H9 (cell line): ENCODE measurements at regions not wholly inside any gene's neighbourhood (a gene's known extent, or its start where the extent isn't known, plus 50 kb on each side); places are given as distances from the start of the nearest gene placed in this dataset.
"Not testable (repeated sequence)": the region's sequence is repeated elsewhere in the genome, so short reads cannot be mapped to it uniquely, and the experiment has no call there.

Experiments
- DNase-seq: peaks from one replicate; pipeline ENCODE4 v3.0.0-alpha.2; 2017
- H2AFZ ChIP-seq: one replicate; pipeline ENCODE4 v1.6.1; 2013; ENCODE audit warnings: mild to moderate bottlenecking, low read length, control low read depth, moderate library complexity
- H2AK5ac ChIP-seq: 2 replicates; pipeline ENCODE4 v1.6.1; 2013; ENCODE audit warnings: low read length, control low read depth, mixed read lengths; ENCODE audit not compliant: insufficient read length
- H2BK120ac ChIP-seq: one replicate; pipeline ENCODE4 v1.6.1; 2013; ENCODE audit warnings: low read depth, mild to moderate bottlenecking, low read length, control low read depth, inconsistent platforms; ENCODE audit not compliant: poor library complexity, severe bottlenecking
- H2BK12ac ChIP-seq: 2 replicates; pipeline ENCODE4 v1.6.1; 2013; ENCODE audit warnings: low read length, control low read depth, mixed read lengths, low read depth; ENCODE audit not compliant: insufficient read length
- H2BK15ac ChIP-seq: 2 replicates; pipeline ENCODE4 v1.6.1; 2013; ENCODE audit warnings: low read depth, low read length, control low read depth
- H2BK20ac ChIP-seq: one replicate; pipeline ENCODE4 v1.6.1; 2013; ENCODE audit warnings: low read depth, mild to moderate bottlenecking, low read length, control low read depth, inconsistent platforms; ENCODE audit not compliant: poor library complexity, severe bottlenecking
- H2BK5ac ChIP-seq: 2 replicates; pipeline ENCODE4 v1.6.1; 2013; ENCODE audit warnings: low read length, control low read depth, mixed read lengths; ENCODE audit not compliant: insufficient read length
- H3K14ac ChIP-seq: 2 replicates; pipeline ENCODE4 v1.6.1; 2013; ENCODE audit warnings: low read length, control low read depth; ENCODE audit not compliant: insufficient read depth
- H3K18ac ChIP-seq: 2 replicates; pipeline ENCODE4 v1.6.1; 2013; ENCODE audit warnings: low read depth, mild to moderate bottlenecking, mixed read lengths, low read length, control low read depth; ENCODE audit not compliant: insufficient read length
- H3K23ac ChIP-seq: 2 replicates; pipeline ENCODE4 v1.6.1; 2013; ENCODE audit warnings: low read length, control low read depth, mixed read lengths, low read depth; ENCODE audit not compliant: insufficient read length
- H3K23me2 ChIP-seq: 2 replicates; pipeline ENCODE4 v1.6.1; 2013; ENCODE audit warnings: low read depth, mild to moderate bottlenecking, mixed read lengths, low read length, control low read depth; ENCODE audit not compliant: insufficient read length, poor library complexity, severe bottlenecking
- H3K27ac ChIP-seq: 2 replicates; pipeline ENCODE4 v1.5.1; 2013; ENCODE audit warnings: low read length, control low read depth, mixed read lengths, low read depth; ENCODE audit not compliant: insufficient read length
- H3K27me3 ChIP-seq: 2 replicates; pipeline ENCODE4 v1.6.1; 2013; ENCODE audit warnings: low read length, control low read depth, inconsistent platforms; ENCODE audit not compliant: insufficient read depth
- H3K4ac ChIP-seq: 2 replicates; pipeline ENCODE4 v1.6.1; 2013; ENCODE audit warnings: low read depth, mild to moderate bottlenecking, control low read depth, inconsistent platforms, low read length, moderate library complexity
- H3K4me1 ChIP-seq: 2 replicates; pipeline ENCODE4 v1.6.1; 2013; ENCODE audit warnings: low read length, control low read depth, inconsistent platforms; ENCODE audit not compliant: insufficient read depth
- H3K4me2 ChIP-seq: 2 replicates; pipeline ENCODE4 v1.6.1; 2013; ENCODE audit warnings: low read length, control low read depth, mixed read lengths; ENCODE audit not compliant: insufficient read length, insufficient read depth
- H3K56ac ChIP-seq: 2 replicates; pipeline ENCODE4 v1.6.1; 2013; ENCODE audit warnings: low read depth, mild to moderate bottlenecking, mixed read lengths, low read length, control low read depth; ENCODE audit not compliant: insufficient read length
- H3K79me1 ChIP-seq: 2 replicates; pipeline ENCODE4 v1.6.1; 2013; ENCODE audit warnings: low read depth, mild to moderate bottlenecking, moderate library complexity, low read length, control low read depth, inconsistent platforms; ENCODE audit not compliant: insufficient read depth, poor library complexity, severe bottlenecking
- H3K79me2 ChIP-seq: 2 replicates; pipeline ENCODE4 v1.6.1; 2013; ENCODE audit warnings: low read length, control low read depth, inconsistent platforms; ENCODE audit not compliant: insufficient read depth
- H3K9ac ChIP-seq: 2 replicates; pipeline ENCODE4 v1.6.1; 2013; ENCODE audit warnings: low read length, control low read depth, mixed read lengths; ENCODE audit not compliant: insufficient read length; ENCODE audit errors: extremely low read depth
- H3K9me3 ChIP-seq: one replicate; pipeline ENCODE4 v1.6.1; 2013; ENCODE audit warnings: low read depth, low read length, inconsistent platforms; ENCODE audit not compliant: control insufficient read depth
- H3T11ph ChIP-seq: one replicate; pipeline ENCODE4 v1.6.1; 2013; ENCODE audit warnings: mild to moderate bottlenecking, low read length, control low read depth, inconsistent platforms
- H4K20me1 ChIP-seq: one replicate; pipeline ENCODE4 v1.6.1; 2013; ENCODE audit not compliant: control insufficient read depth, insufficient read length, insufficient read depth
- H4K5ac ChIP-seq: 2 replicates; pipeline ENCODE4 v1.6.1; 2013; ENCODE audit warnings: low read depth, mild to moderate bottlenecking, mixed read lengths, low read length, control low read depth; ENCODE audit not compliant: insufficient read length
- H4K8ac ChIP-seq: replicated peaks from 2 replicates; pipeline ENCODE4 v1.6.1; 2013; ENCODE audit warnings: low read length, control low read depth, mixed read lengths, low read depth; ENCODE audit not compliant: insufficient read length
- H4K91ac ChIP-seq: 2 replicates; pipeline ENCODE4 v1.6.1; 2013; ENCODE audit warnings: low read depth, mild to moderate bottlenecking, moderate library complexity, mixed read lengths, low read length, control low read depth; ENCODE audit not compliant: insufficient read length
- H3K27ac Mint-ChIP-seq, 3 experiments: 2 replicates in 2 of 3; 3 replicates in 1 of 3; pipeline ENCODE4 v1.8.0; 2020 to 2021; ENCODE audit warnings: mixed read lengths in 3 of 3, mild to moderate bottlenecking in 1 of 3, moderate library complexity in 1 of 3
- H3K27me3 Mint-ChIP-seq: 2 replicates; pipeline ENCODE4 v1.8.0; 2021; ENCODE audit warnings: low read depth, mild to moderate bottlenecking, moderate library complexity, mixed read lengths
- H3K36me3 Mint-ChIP-seq, 3 experiments: 2 replicates in 2 of 3; 3 replicates in 1 of 3; pipeline ENCODE4 v1.8.0; 2020 to 2021; ENCODE audit warnings: low read depth in 3 of 3, mixed read lengths in 3 of 3; ENCODE audit not compliant: insufficient read depth in 1 of 3
- H3K4me1 Mint-ChIP-seq, 2 experiments: 2 replicates each; pipeline ENCODE4 v1.8.0; 2020; ENCODE audit warnings: mixed read lengths in 2 of 2
- H3K4me3 Mint-ChIP-seq, 2 experiments: 2 replicates in 1 of 2; 3 replicates in 1 of 2; pipeline ENCODE4 v1.8.0; 2020 to 2021; ENCODE audit warnings: mild to moderate bottlenecking in 2 of 2, mixed read lengths in 2 of 2, moderate library complexity in 1 of 2
- H3K9me3 Mint-ChIP-seq, 2 experiments: 2 replicates in 1 of 2; 3 replicates in 1 of 2; pipeline ENCODE4 v1.8.0; 2020; ENCODE audit warnings: mild to moderate bottlenecking in 2 of 2, mixed read lengths in 2 of 2, moderate library complexity in 1 of 2
- WGBS: extraction: QIAGEN DNeasy Blood & Tissue Kit; methylation state at CpG from one replicate; pipeline ENCODE4 v1.1.7; 2013; ENCODE audit warnings: missing lambda C conversion rate, low lambda C conversion rate, mixed read lengths; ENCODE audit not compliant: insufficient read length; ENCODE audit errors: extremely low coverage; 5-methylcytosine and 5-hydroxymethylcytosine counted together
- TF ChIP-seq, protein P1 (sequence below): fragments of 200-600 bp; sonication (generic); conservative IDR thresholded peaks from 3 replicates; pipeline ENCODE4 v1.8.0; 2021; ENCODE audit warnings: antibody characterized with exemption, mild to moderate bottlenecking

DNA sequence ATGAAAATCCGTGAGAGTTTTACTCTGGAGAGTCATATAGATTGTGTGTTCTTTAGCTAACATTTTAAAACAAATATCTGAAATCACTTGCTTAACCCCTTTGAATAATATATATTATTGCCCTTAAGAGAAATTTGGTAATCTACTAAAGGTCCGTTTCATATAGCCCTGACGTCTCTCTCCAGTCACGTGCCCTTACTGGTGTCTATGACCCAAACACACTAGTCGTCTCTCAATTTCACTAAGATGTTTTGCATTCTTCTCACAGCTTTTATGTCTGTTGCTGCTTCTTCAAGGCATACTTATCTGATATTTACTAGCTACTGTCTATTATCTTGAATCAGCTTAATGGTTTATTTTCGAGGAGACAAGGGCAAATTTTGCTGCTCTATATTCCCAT, 409.9 kb downstream of the KCNJ18 start:
- no peaks in the 10 kb centered on the region for H3K27me3 Mint-ChIP-seq
- H3K27ac Mint-ChIP-seq, result no peak overlapping the region
- H3K18ac ChIP-seq, result no peak overlapping the region
- H4K5ac ChIP-seq, result no peak overlapping the region
- H3K4me1 Mint-ChIP-seq, result 0 out of 4 replicates have a peak, but pooled peaks cover 0 to 4% of the 10 kb centered on the region in 2 experiments
- no peak overlapping the region for H2BK120ac ChIP-seq
- no peak overlapping the region for H3K56ac ChIP-seq
- no peak overlapping the region for H2AFZ ChIP-seq
- no peaks in the 10 kb centered on the region for H3K27me3 ChIP-seq
- no peak overlapping the region for H3K4me3 Mint-ChIP-seq
- DNase-seq, result no peak
- TF ChIP-seq, protein P1, sequence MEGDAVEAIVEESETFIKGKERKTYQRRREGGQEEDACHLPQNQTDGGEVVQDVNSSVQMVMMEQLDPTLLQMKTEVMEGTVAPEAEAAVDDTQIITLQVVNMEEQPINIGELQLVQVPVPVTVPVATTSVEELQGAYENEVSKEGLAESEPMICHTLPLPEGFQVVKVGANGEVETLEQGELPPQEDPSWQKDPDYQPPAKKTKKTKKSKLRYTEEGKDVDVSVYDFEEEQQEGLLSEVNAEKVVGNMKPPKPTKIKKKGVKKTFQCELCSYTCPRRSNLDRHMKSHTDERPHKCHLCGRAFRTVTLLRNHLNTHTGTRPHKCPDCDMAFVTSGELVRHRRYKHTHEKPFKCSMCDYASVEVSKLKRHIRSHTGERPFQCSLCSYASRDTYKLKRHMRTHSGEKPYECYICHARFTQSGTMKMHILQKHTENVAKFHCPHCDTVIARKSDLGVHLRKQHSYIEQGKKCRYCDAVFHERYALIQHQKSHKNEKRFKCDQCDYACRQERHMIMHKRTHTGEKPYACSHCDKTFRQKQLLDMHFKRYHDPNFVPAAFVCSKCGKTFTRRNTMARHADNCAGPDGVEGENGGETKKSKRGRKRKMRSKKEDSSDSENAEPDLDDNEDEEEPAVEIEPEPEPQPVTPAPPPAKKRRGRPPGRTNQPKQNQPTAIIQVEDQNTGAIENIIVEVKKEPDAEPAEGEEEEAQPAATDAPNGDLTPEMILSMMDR, result no peak
- H4K8ac ChIP-seq, result no peak overlapping the region
- no peaks in the 10 kb centered on the region for H3K9me3 ChIP-seq
- no peak overlapping the region for H3K4me2 ChIP-seq
- no peak overlapping the region for H2BK15ac ChIP-seq
- H2BK12ac ChIP-seq, result no peak overlapping the region
- peaks cover 0 to 2% (median 0%) of the 10 kb centered on the region in 3 experiments; a peak in 2 of 7 replicates for H3K36me3 Mint-ChIP-seq
- no peaks in the 10 kb centered on the region for H4K20me1 ChIP-seq
- H3K79me2 ChIP-seq, result no peaks in the 10 kb centered on the region
- H3K4ac ChIP-seq, result no peak overlapping the region
- H3K9me3 Mint-ChIP-seq, result peaks cover 22 to 43% of the 10 kb centered on the region in 2 experiments
- no peaks in the 10 kb centered on the region for H3K4me1 ChIP-seq
- no peak overlapping the region for H3T11ph ChIP-seq
- WGBS, result no CpG with 5 or more reads among the region's 6 CpGs
- H4K91ac ChIP-seq, result no peak overlapping the region
- no peak overlapping the region for H3K23ac ChIP-seq
- H3K27ac ChIP-seq, result no peak overlapping the region
- H3K23me2 ChIP-seq, result no peaks in the 10 kb centered on the region
- no peak overlapping the region for H3K9ac ChIP-seq
- H2BK5ac ChIP-seq, result no peak overlapping the region
- no peak overlapping the region for H2BK20ac ChIP-seq
- H3K14ac ChIP-seq, result no peak overlapping the region
- H3K79me1 ChIP-seq, result no peaks in the 10 kb centered on the region
- H2AK5ac ChIP-seq, result no peak overlapping the region

DNA sequence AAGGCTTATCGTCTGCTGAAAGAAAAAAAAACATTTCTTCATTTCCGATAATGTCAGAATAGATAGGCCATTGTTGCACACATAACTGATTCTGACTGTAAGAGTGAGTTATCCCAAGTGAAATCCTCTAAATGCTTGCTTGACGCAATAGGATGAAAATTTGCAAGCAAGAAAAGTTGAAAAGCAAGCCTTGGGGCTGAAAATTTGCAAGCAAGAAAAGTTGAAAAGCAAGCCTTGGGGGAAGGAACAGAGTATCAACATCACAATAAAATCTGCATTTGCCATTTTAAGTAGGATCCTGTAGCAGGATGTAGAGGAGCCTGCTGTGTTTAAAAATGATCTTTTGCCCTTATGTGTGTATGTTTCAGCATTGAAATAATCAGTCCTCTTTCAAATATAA, 424.4 kb downstream of the KCNJ18 start:
- not testable (repeated sequence) for H2BK15ac ChIP-seq, H3K23ac ChIP-seq, H3K36me3 Mint-ChIP-seq, H4K91ac ChIP-seq, H3K79me2 ChIP-seq, H3K27me3 Mint-ChIP-seq, H3K4me1 ChIP-seq, H2AK5ac ChIP-seq, H2BK12ac ChIP-seq, H3K4ac ChIP-seq, H3K4me2 ChIP-seq, H3K18ac ChIP-seq, H2AFZ ChIP-seq, H3K9ac ChIP-seq, H4K5ac ChIP-seq, H3K14ac ChIP-seq, H3K4me3 Mint-ChIP-seq, H3T11ph ChIP-seq, H3K27me3 ChIP-seq, H2BK5ac ChIP-seq, H3K79me1 ChIP-seq, H4K8ac ChIP-seq, DNase-seq, H2BK120ac ChIP-seq, H4K20me1 ChIP-seq, H3K56ac ChIP-seq, H2BK20ac ChIP-seq, H3K23me2 ChIP-seq, H3K9me3 ChIP-seq
- no CpG with 5 or more reads among the region's 3 CpGs for WGBS
- Mint-ChIP-seq H3K4me1 (peaks cover 15 to 23% of the 10 kb centered on the region in 2 experiments), H3K9me3 (peaks cover 21 to 53% of the 10 kb centered on the region in 2 experiments), H3K27ac (peak overlapping the region; percentile 39 to 93 (median 42); a peak in 4 of 7 replicates)
- H3K27ac ChIP-seq, result peak overlapping the region; percentile 55
